GM12878 (cell line): ENCODE measurements at regions not wholly inside any gene's neighbourhood (a gene's known extent, or its start where the extent isn't known, plus 50 kb on each side); places are given as distances from the start of the nearest gene placed in this dataset.

Experiments used
- ATAC-seq: fragments of 200-7000 bp; cut with Tn5 transposase; 3 replicates; pipeline ENCODE4 v1.9.1; 2020; ENCODE audit warnings: mild to moderate bottlenecking, moderate library complexity
- BruUV-seq: library from RNA; stranded (reverse); fragments of 400-500 nt; replicated peaks from 2 replicates; lab custom pipeline; 2021; lab: Mats Ljungman, UMichigan
- CTCF ChIA-PET: fragments of 300-600 bp; sonication (Branson Sonifier 250); formaldehyde crosslinking; extraction: SDS; loops from one replicate; lab custom pipeline; 2021; ENCODE audit warnings: inconsistent platforms; lab: Yijun Ruan, JAX
- POLR2A ChIA-PET: fragments of 350-600 bp; formaldehyde crosslinking; extraction: SDS; loops from one replicate; lab custom pipeline; 2021; ENCODE audit warnings: inconsistent platforms; lab: Charles Lee
- RAD21 ChIA-PET: fragments of 300-600 bp; sonication (Branson Sonifier 250); formaldehyde crosslinking; loops from one replicate; lab custom pipeline; 2023; ENCODE audit warnings: antibody characterized with exemption; ENCODE audit not compliant: unreplicated experiment; lab: Charles Lee
- SMC1A ChIA-PET: fragments of 300-600 bp; sonication (Branson Sonifier 250); formaldehyde crosslinking; loops from one replicate; lab custom pipeline; 2023; ENCODE audit not compliant: unreplicated experiment, uncharacterized antibody; lab: Charles Lee
- DNase-seq: peaks from one replicate; pipeline ENCODE4 v3.0.0-alpha.2; 2011; ENCODE audit warnings: low read depth, low spot score
- FAIRE-seq: peaks from 3 replicates; lab custom pipeline; 2011; peaks lifted over from hg19 to GRCh38; lab: Jason Lieb, UNC
- H2AFZ ChIP-seq: 2 replicates; pipeline ENCODE4 v1.6.0; 2011; ENCODE audit warnings: low read depth, low read length, control low read depth; ENCODE audit not compliant: control insufficient read depth
- H3K27ac ChIP-seq: 2 replicates; pipeline ENCODE4 v1.5.1; 2011; ENCODE audit warnings: control low read depth; ENCODE audit not compliant: control insufficient read depth, insufficient read depth
- H3K27me3 ChIP-seq, 2 experiments: replicated peaks in 1 of 2; 2 replicates each; pipeline versions ENCODE4 v1.6.0 to v1.6.1; 2011; ENCODE audit warnings: low read length in 1 of 2; ENCODE audit not compliant: control insufficient read depth in 2 of 2, insufficient read depth in 2 of 2
- H3K36me3 ChIP-seq, 2 experiments: 2 replicates each; pipeline ENCODE4 v1.5.1; 2011; ENCODE audit warnings: low read length in 1 of 2; ENCODE audit not compliant: control insufficient read depth in 2 of 2, insufficient read depth in 2 of 2
- H3K4me1 ChIP-seq: 2 replicates; pipeline ENCODE4 v1.6.1; 2011; ENCODE audit warnings: mild to moderate bottlenecking, low read length, moderate library complexity, mixed read lengths; ENCODE audit not compliant: control insufficient read depth, insufficient read depth
- H3K4me2 ChIP-seq: 2 replicates; pipeline ENCODE4 v1.6.0; 2011; ENCODE audit warnings: control low read depth; ENCODE audit not compliant: control insufficient read depth, insufficient read depth
- H3K4me3 ChIP-seq: fragments of 200-600 bp; sonication (generic); 2 replicates; pipeline ENCODE4 v1.5.1; 2016
- H3K79me2 ChIP-seq: 2 replicates; pipeline ENCODE4 v1.6.0; 2011; ENCODE audit warnings: low read length; ENCODE audit not compliant: control insufficient read depth, insufficient read depth
- H3K9ac ChIP-seq: 2 replicates; pipeline ENCODE4 v1.8.0; 2011; ENCODE audit warnings: low read length, control low read depth, mixed read lengths; ENCODE audit not compliant: control insufficient read depth, insufficient read depth
- H3K9me3 ChIP-seq: replicated peaks from 3 replicates; pipeline ENCODE4 v1.5.1; 2011; ENCODE audit warnings: mild to moderate bottlenecking, low read length; ENCODE audit not compliant: control insufficient read depth, insufficient read depth
- H4K20me1 ChIP-seq: 2 replicates; pipeline ENCODE4 v1.6.0; 2011; ENCODE audit not compliant: control insufficient read depth, insufficient read depth
- ATF3 ChIP-seq: IDR thresholded peaks from 2 replicates; pipeline ENCODE4 v1.6.1; 2011; ENCODE audit warnings: low read depth, mild to moderate bottlenecking, low read length, moderate library complexity, borderline replicate concordance; ENCODE audit errors: extremely low read depth
- CHD2 ChIP-seq: IDR thresholded peaks from 2 replicates; pipeline ENCODE4 v1.6.1; 2011; ENCODE audit warnings: low read depth, low read length, improper control_type of control experiment, borderline replicate concordance
- EED ChIP-seq: sonication (generic); IDR thresholded peaks from 2 replicates; pipeline ENCODE4 v1.6.1; 2016; ENCODE audit warnings: antibody characterized with exemption, low read depth
- EGR1 ChIP-seq, 2 experiments: IDR thresholded peaks; 1 replicate in 1 of 2; 2 replicates in 1 of 2; pipeline ENCODE4 v1.6.1; 2011 to 2012; ENCODE audit warnings: low read depth in 2 of 2, low read length in 2 of 2, borderline replicate concordance in 1 of 2, mild to moderate bottlenecking in 1 of 2, moderate library complexity in 1 of 2
- GATAD2B ChIP-seq: fragments of 450-650 bp; conservative IDR thresholded peaks from 2 replicates; pipeline ENCODE4 v1.6.1; 2017; ENCODE audit warnings: low read depth, mild to moderate bottlenecking, moderate library complexity
- HDAC6 ChIP-seq: fragments of 200-600 bp; sonication (generic); IDR thresholded peaks from one replicate; pipeline ENCODE4 v1.8.0; 2017; ENCODE audit warnings: antibody characterized with exemption; ENCODE audit not compliant: unreplicated experiment
- IKZF2 ChIP-seq, 2 experiments: fragments of 450-650 bp; IDR thresholded peaks; 2 replicates each; pipeline ENCODE4 v1.6.1; 2017; ENCODE audit warnings: mild to moderate bottlenecking in 2 of 2, moderate library complexity in 2 of 2
- IRF5 ChIP-seq: fragments of 450-650 bp; IDR thresholded peaks from 2 replicates; pipeline ENCODE4 v1.6.1; 2017; ENCODE audit warnings: borderline replicate concordance
- JUNB ChIP-seq: IDR thresholded peaks from 2 replicates; pipeline ENCODE4 v1.6.1; 2016; ENCODE audit warnings: antibody characterized with exemption, mild to moderate bottlenecking
- MTA3 ChIP-seq: IDR thresholded peaks from 2 replicates; pipeline ENCODE4 v1.6.1; 2012; ENCODE audit warnings: low read length, inconsistent platforms, borderline replicate concordance
- POLR2AphosphoS5 ChIP-seq: IDR thresholded peaks from 2 replicates; pipeline ENCODE4 v1.6.1; 2011; ENCODE audit warnings: mild to moderate bottlenecking, low read length, inconsistent platforms
- POU2F2 ChIP-seq: IDR thresholded peaks from 3 replicates; pipeline ENCODE4 v1.6.1; 2011; ENCODE audit warnings: low read depth, mild to moderate bottlenecking, low read length, borderline replicate concordance
- RBBP5 ChIP-seq: fragments of 200-600 bp; sonication (generic); conservative IDR thresholded peaks from 2 replicates; pipeline ENCODE4 v1.6.1; 2016
- SIN3A ChIP-seq: IDR thresholded peaks from 2 replicates; pipeline ENCODE4 v1.6.1; 2012; ENCODE audit warnings: low read depth, low read length, improper control_type of control experiment
- SREBF1 ChIP-seq: IDR thresholded peaks from 2 replicates; pipeline ENCODE4 v1.6.1; 2012; ENCODE audit warnings: mild to moderate bottlenecking, low read length
- YY1 ChIP-seq: IDR thresholded peaks from 2 replicates; pipeline ENCODE4 v1.6.1; 2011; ENCODE audit warnings: low read depth, mild to moderate bottlenecking, low read length
- ZBTB33 ChIP-seq: fragments of 450-650 bp; IDR thresholded peaks from 2 replicates; pipeline ENCODE4 v1.6.1; 2017; ENCODE audit warnings: mild to moderate bottlenecking
- ZNF217 ChIP-seq: fragments of 450-650 bp; IDR thresholded peaks from 2 replicates; pipeline ENCODE4 v1.6.1; 2017; ENCODE audit warnings: antibody characterized with exemption, mild to moderate bottlenecking
- in situ Hi-C: fragments of 300-500 bp; cut with MboI; formaldehyde crosslinking; loops from 9 replicates; pipeline ENCODE4 v1.14.3; 2018; ENCODE audit warnings: mixed read lengths
- intact Hi-C: fragments of 100-400 bp; cut with micrococcal nuclease; formaldehyde crosslinking; loops from one replicate; pipeline ENCODE4 v1.14.2; 2022; ENCODE audit not compliant: unreplicated experiment

- TF ChIP-seq EGR1 (IDR thresholded peaks at IDR 0.05; ENCODE audit: borderline replicate concordance in 1 of 2, low read depth in 2 of 2, low read length in 2 of 2) (no peak), ZNF217 (no peak), CHD2 (no peak), HDAC6 (no peak), GATAD2B (no peak), POU2F2 (no peak), POLR2AphosphoS5 (no peak), ZBTB33 (no peak)
These were observed 234.1 kb downstream of the LRRN1 start (continued) for GRCh38 chr3:4033296-4033695.

- Histone ChIP-seq H2AFZ (no peak overlapping the region), H3K36me3 (no peaks in the 10 kb centered on the region), H4K20me1 (no peaks in the 10 kb centered on the region), H3K9me3 (no peaks in the 10 kb centered on the region), H3K4me3 (no peak overlapping the region), H3K4me2 (no peak overlapping the region), H3K27me3 (no peaks in the 10 kb centered on the region), H3K4me1 (no peaks in the 10 kb centered on the region), H3K79me2 (no peaks in the 10 kb centered on the region), H3K9ac (no peak overlapping the region), H3K27ac (no peak overlapping the region)
- ChIA-PET RAD21 (no interaction called here), CTCF (interaction anchor here (1.4 kb wide), 1 partner anchor 836 kb away, joined by 5 read pairs; no protein-coding TSS in a partner anchor), SMC1A (no interaction called here), POLR2A (no interaction called here)
- no peak for ATAC-seq
- no peak for FAIRE-seq
- intact Hi-C loops = no loop called here
- TF ChIP-seq MTA3 (no peak), YY1 (no peak), IKZF2 (IDR thresholded peaks at IDR 0.05) (no peak), ZBTB33 (no peak), POU2F2 (no peak), SIN3A (no peak), IRF5 (no peak), RBBP5 (no peak), JUNB (no peak), SREBF1 (no peak), ATF3 (no peak), EED (no peak)
- DNase-seq = no peak
- BruUV-seq = no TSS peak
- in situ Hi-C loops = no loop called here
These were observed 236.8 kb downstream of the LRRN1 start for GRCh38 chr3:4036046-4036445.
